GM19467 (cell line): ENCODE measurements at regions not wholly inside any gene's neighbourhood (a gene's known extent, or its start where the extent isn't known, plus 50 kb on each side); places are given as distances from the start of the nearest gene placed in this dataset.
"Not testable (repeated sequence)": the region's sequence is repeated elsewhere in the genome, so short reads cannot be mapped to it uniquely, and the experiment has no call there.

ENCODE experiments used
- ATAC-seq: cut with Tn5 transposase; IDR thresholded peaks from one replicate; pipeline ENCODE4 v1.9.1; 2021; ENCODE audit warnings: mild to moderate bottlenecking, moderate library complexity; ENCODE audit not compliant: unreplicated experiment

DNA sequence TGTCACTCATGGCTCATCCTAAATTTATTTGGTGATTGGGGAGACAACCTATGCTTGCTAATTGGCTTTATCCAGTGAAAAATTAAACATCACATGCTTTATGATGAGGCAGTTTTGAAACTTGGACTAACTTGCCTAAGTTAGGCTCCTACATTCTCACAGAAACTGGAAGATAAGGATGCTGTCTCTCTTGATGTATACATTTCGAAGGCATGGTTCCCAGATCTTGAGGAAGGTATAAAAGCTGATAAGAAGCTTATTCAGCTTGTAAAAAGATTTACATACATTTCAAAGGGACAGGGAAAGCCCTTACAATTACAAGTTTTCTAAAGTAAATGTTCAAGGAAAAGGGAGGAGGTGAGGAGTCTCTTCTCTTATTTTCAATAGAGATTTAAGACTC, 561.7 kb downstream of the IPMK start:
- no peak for ATAC-seq

DNA sequence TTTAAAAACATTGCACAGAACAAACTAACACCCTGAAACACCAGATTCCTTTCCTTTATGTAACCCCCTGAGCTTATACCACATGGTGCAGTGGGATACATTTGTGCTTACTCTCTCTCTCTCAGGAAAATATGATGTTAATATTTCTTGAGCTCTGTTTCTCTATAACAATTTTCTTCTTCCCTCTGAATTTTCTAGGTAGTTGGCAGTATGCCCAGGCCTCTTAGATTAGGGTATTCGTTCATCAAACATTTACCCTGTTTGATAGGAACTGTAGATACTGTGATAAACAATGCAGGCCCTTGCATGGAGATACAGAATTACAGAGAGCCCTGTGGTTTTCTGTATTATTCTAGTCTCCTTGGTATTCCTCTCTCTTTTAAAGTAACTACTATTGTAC, 567.8 kb downstream of the IPMK start:
- no peak for ATAC-seq

DNA sequence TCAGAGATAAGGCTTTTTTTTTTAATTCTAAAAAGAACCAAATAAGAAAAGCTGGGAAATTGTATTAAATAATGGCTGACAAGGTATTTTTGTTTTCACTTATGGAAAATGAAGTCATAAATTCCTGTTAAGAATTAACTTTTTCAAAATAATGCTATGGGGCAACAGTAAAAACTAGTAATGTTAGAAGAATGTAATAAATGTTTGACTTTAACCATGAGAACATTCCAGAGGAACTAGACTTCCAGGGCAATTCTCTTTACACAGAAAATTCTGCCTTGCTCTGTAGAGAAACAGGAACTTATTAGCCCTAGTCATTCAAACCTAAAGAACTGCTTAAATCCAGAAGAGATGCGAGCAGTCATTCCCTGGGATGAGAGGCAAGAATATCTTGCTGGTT, 571.1 kb downstream of the IPMK start:
- no peak for ATAC-seq

DNA sequence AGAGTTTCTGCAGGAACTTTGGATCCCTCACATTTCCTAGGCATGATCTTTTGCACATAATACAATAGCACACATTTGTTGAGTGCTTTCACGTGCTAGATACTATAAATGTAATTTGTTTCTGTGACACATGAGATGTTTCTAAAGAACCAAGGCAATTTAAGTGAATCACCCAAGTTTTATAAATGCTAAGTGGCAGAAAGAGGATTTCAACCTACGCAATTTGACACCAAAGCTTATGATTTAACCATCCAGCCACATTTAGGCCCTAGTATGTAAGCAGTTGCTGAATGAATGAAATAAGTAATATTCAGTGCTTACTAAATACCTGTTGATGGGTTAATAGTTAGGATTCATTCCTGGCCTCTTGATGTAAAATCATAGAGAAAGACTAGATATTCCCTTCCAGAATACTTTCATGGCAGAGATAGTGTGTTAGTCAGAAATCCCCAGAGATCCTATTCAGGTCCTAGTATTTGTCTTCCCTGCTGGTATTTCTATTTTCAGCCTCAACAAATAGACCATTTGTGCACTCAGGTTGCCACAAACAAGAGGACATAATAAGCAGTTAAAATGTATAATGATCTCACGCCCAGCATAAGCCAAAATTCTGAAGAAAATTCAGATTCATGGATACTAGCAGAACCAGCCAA, 572.6 kb downstream of the IPMK start:
- no peak for ATAC-seq

DNA sequence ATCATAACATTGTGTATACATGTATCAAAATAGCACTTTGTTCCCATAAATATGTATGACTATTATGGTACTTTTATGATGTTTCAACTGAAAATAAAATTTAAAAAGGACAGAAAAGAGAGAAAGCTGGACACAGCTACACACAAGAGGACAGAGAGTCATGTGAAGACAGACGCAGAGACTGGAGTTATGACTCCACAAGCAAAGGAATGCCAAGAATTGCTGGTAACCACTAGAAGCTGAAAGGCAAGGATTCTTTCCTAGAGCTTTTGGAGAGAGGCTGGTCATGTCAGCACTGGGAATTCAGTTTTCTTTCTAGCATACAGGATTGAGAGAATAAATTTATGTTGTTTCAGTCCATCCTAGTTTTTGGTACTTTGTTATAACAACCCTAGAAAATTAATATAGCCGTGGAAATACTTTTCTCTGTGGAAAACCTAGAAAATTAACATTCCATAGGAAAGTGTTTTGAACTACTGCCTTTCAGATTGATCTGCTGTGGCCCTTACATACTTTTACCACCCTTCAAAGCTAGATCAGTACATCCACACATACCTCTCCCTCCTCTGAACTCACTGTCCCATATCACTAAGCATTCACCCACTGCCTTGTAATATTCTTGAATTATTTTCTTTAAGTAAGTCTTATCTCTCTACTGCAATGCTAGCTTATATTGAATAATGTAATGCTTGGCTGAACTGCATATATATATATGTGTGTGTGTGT, 575.3 kb downstream of the IPMK start:
- no peak for ATAC-seq

DNA sequence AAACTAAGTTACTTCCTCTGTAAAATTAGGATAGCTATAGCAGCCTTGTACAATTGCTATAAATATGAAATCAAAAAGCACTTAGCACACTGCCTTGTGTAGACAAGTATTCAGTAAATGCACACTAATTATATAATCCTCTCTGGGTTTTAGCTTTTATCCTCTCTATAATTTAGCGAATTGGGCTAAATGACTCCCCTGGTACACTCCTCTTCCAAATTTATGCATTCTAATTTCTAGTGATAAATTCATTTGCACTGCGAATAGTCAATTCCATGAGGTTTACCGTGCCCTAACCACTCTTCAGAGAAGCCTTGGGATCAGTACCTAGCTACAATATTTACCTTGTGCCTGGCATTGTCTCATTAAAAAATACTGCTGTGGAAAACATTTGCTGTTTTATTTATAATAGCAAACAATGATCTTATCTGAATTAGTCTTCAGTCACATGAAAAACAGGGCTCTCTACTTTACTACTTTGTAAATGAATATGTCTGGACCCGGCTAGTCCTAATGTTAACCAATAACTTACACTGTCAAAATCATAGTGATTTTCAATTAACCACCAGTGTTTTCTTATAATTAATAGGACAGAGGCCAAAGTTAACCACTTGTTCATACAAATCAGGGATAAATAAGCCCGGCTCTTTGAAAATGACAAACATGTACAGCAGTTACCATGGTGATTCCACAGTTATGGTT, 577.9 kb downstream of the IPMK start:
- no peak for ATAC-seq

DNA sequence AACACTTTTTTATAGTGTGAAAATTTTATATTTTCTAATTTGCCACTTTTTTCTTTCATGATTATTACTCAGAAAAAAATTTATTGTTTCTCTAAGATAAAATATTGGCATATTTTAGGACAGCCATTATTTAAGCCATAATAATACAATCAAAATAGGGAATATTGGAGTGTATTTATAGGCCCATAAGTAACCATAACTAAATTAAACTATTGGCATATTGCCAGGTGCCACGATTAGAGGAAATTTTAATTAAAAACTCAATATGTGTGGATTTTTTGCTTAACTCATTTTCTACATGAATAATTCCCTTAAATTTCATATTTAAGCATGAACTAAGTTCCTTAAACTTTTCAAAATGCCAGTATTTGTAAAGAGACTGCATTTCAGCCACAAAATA, 587.8 kb downstream of the IPMK start:
- no peak for ATAC-seq

DNA sequence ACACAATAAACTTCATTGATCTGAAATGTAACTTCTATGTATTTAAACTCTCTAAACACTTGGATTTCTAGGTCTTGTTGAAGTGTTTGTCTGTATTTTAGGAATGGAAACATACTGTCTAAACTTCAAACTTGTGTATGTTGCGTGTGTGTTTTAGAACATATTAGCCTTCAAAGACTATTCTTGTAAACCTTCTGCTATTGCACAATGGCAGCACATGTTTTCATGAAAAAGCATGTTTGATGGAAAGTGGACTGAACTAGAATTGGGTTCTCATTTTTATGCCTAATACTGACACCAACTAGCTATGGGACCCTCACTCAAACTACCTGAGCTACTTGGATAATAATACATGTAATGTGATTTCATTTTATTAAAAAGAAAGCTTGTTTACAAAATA, 592.6 kb downstream of the IPMK start:
- no peak for ATAC-seq

DNA sequence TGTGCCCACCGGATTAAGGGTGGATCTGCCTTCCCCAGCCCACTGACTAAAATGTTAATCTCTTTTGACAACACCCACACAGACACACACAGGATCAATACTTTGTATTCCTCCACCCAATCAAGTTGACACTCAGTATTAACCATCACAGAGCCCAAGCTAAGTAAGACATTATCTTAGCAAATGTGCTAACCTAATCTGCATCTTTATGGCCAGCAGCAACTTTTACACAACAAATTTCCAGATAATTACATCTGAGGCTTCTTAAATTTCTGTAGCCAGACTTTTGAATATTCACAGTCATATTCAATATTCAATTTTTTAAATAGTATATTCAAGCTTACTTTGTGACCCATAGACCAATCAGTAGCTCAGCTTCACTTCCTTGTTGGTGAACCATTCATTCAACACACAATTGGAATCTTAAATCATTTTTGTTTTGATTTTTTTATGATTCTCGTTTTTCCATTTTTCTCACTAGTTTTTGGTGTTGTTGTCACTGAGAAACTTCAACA, 594.2 kb downstream of the IPMK start:
- ATAC-seq, result no peak

DNA sequence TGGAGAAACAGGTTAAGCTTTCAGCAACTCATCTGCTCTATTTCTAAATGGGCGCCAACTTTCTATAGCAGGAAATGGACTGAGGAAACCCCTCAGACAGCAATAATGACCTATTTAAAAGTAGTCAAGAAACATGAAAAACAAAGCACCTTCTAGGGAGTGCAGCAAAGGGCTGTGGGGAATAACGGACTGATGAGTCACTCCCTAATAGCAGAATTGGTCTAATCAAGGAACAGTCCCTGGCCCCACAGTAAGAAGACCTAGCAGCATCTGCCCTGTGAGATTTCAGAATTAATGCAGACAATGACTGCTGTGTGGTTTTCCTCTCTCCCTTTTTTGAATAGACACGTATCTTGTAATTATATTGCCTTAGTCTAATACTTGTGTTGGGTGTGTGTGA, 602.9 kb downstream of the IPMK start:
- ATAC-seq, result no peak

DNA sequence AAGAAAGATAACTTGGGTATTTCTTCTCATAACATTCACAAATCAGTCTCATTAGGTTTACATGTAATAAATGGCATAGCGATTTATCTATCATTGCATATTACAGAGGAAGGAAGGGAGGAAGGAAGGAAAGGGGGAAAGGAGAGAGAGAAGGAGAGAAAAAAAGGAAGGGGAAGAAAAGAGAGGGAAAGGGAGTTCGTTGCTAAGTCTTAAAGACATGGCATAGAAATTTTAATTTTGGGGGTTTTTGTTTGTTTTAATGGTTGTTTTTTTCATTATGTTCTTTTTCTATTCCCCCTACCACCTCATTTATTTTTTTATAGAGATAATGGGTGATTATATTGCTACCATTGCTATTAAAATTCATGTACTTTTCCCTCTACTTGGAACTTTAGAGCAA, 604.3 kb downstream of the IPMK start:
- no peak for ATAC-seq

DNA sequence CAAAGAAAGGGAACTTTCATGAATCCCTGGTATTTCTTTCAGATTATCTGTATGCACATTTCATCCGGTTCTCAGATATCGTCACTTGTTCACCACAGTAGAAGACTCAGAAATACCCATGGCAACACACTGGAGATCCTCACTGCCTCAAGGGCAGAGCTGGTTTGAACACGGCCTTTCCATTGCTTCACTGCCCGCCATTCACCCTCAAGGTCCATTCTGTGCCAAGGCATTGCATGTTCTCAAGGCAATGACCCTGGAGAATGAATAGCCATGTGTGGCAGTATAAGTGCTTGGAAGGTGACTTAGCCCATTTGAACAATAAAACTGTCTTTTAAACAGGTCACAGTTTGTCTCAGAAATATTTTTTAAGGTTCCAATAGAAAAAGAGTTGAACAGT, 606.5 kb downstream of the IPMK start:
- ATAC-seq, result no peak

DNA sequence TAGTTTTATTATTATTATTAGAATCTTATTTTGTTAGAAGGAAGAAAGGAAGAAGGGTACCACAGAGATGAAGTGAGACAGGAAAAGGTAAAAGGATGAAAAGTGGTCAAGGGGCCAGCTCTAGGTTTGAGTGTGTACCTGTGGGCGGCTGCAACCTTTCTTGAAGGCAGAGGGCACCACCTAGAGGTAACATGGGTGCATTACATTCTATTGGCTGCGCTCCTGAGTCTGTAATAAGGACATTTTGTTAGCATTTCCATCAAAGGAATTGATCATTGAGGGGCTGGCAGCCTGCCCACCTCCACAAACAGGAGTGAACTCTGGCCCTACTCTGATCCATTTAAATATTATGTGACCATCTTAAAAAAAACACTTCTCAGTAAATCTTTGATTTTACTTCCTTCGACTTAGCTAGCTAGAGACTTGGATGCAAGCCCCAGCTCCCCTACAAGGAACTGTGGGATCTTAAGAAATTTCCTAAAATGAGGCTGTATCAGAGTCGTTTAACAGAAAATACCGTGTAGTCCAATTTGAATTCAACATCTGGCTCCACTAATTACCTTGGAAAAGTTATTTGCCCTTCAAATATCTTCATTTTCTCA, 610.4 kb downstream of the IPMK start:
- ATAC-seq, result peak; percentile 94

DNA sequence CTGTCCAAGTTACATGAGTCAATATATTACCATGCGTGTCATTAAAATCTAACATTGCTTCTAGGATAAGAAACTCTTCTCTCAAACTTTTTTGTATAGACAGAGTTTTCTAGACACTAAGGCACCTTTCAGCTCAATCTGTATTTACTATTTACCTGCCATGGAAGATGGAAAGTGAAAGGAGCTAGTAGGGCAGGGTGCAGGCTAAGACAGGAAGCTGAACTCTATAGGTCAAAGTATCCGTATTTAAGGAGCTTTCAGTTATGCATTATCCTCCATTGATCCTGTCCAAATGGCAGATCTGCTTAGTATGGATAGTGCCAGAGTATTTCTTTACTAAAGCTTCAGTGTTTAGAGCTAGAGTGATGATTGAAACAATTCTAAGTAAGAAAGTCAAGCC, 612.8 kb downstream of the IPMK start:
- ATAC-seq, result no peak

DNA sequence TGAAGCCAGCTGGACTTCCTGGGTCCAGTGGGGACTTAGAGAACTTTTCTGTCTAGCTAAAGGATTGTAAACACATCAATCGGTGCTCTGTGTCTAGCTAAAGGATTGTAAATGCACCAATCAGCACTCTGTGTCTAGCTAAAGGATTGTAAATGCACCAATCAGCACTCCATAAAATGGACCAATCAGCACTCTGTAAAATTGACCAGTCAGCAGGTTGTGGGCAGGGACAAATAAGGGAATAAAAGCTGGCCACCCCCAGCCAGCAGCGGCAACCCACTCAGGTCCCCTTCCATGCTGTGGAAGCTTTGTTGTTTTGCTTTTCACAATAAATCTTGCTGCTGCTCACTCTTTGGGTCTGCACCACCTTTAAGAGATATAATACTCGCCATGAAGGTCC, 622.6 kb downstream of the IPMK start:
- ATAC-seq, result not testable (repeated sequence)

DNA sequence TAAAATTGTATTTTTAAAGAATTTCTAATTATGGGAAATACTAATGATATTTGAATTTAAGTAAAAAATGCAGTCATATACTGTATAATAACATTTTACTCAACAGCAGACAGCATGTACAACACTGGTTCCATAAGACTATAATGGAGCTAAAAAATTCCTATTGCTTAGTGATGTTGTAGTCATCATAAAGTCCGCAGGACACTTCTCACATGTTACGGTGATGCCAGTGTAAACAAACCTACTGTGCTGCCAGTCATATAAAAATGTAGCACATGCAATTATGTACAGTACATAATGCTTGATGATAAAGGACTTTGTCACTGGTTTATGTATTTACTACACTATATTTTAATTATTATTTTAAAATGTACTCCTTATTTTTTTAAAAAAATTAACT, 629.3 kb downstream of the IPMK start:
- no peak for ATAC-seq

DNA sequence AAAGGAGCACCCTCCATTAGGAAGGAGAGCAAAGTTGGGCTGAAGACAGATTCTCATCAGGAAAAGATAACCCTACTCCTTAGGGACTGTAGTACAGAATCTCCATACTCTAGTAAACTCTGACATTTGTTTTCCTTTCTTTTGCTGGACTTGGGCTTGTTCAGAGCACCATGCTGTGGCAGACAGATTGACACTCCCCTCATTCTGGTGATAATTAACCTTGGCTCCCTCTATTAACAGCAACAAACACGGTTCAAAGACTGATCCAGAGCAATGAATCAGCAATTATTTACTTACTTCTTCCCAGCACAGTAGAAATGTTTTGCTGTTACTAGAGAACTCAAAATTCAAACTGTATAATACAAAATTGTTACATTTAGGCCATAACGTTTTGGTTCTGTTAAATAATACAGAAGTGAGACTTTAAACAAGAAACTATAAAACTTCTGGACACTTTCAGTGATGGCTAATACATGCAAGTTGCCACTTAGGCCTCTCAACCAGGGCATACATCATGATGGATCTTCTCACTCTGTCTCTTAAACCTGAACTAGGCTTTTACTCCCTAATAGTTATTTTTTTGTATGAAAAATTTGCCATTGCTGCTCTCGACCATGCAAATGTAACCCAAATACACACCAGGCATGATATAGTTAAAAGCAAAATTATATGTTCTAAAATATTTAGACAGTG, 639.0 kb downstream of the IPMK start:
- peak; percentile 51 for ATAC-seq

DNA sequence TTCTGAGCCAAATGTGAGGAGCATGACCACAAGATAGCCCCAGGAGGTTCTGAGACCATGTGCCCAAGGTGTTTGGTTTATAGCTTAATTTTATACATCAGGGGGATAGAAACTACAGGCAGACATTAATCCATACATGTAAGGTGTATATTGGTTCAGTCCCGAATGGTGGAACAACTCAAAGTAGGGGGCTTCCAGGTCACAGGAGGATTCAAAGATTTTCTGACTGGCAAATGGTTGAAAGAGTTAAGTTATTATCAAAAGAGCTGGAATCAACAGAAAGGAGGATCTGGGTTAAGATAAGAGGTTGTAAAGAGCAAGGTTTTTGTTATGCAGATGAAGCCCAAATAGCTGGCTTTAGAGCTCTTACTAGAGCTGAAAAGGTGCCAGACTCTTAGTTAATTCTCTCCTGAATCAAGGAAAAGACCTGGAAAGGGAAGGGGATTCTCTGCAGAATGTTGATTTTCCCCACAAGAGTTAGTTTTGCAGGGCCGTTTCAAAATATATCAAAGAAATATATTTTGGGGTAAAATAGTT, 640.0 kb downstream of the IPMK start:
- ATAC-seq, result no peak

DNA sequence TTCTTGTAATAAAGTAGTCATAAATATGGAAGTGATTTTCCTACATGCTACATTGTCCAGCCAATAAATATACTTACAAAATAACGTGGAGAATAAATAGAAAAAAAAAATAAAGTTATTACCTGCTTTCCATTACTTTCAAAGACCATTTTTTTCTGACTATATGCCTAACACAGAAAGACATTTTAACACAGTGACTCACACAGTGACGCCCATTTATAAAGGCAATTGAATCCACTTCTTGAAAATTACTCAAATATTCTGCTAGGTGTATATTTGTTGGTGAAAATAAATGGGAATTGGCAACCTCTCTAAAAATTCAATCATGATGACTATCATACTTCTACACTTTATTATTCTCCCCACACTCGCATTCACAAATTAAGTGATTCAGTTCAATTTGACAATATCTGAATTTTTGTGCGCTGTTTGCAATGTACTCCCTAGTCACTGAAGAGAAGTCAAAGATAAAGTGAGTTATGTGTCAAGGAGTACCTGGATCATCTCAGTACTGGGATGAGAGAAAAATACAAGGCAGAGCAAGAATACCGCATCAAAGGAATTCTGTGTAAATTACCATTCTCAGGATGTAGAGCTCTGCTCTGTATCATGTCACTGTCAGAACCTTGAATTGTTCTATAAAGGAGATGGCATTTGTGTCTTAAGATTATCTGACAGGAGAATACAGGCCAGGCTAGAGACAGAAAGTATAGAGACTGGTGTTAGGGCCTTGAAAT, 642.7 kb downstream of the IPMK start:
- ATAC-seq, result no peak

DNA sequence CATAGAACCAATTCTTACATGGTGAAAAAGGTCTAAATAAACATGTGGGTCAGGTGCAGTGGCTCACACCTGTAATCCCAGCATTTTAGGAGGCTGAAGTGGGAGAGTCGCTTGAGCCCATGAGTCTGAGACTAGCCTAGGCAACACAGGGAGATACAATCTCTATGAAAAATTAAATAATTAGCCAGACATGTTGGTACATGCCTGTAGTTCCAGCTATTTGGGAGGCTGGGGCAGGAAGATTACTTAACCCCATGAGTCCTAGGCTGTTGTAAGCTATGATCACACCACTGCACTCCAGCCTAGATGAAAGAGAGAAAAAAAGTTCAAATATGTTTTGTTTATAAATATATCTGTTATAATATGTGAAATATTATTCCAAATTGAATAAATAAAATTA, 643.6 kb downstream of the IPMK start:
- ATAC-seq, result no peak
